ENCODE measurements at regions not wholly inside any gene's neighbourhood (a gene's known extent, or its start where the extent isn't known, plus 50 kb on each side); places are given as distances from the start of the nearest gene placed in this dataset.

DNA sequence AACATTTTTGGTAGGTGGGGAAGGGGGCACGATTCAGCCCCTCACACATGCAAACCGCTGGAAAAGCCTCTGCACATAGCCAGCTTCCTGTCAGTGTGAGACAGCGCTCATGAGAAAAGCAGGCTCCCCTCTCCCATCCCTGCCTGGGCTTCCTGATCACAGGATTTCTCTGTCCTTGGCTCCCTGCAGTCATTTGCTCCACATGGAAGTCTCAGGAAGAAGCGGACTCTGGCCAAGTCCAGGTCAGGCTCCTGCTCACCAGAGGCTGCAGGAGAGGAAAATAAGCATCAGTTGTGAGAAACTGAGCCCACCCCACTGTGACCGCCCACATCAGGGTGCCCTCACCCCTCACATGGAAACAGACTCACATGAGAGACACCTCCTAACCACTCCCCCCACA lies 664.3 kb upstream of the TENM3 start:
- WGBS, 3 donors: 56 to 64% (median 58%) methylated on average over 5 of the region's 5 CpGs
- no peak overlapping the region for H3K27ac ChIP-seq (ENCODE audit: low read depth, low read length)

DNA sequence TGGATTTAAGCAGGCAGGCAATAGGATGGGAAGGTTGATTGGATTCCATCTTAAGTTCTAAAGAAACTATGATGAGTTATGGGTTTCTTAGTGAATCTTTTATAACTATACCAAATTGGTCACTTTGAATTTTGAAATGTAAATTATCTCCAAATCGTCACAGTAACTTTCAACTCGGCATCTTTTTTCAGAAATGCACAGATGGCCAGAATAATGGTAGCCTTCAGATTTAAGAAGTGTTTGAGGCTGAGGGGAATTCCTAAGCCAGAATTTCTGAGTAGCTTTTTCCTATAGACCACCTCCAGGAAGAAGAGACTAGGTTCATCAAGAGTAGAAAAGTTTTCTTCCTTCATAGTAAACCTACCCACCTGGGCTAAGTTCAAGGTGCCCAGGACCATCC lies 663.7 kb upstream of the TENM3 start:
- WGBS, 3 donors: 84 to 89% (median 86%) methylated on average over 2 of the region's 2 CpGs
- no peak overlapping the region for H3K27ac ChIP-seq (ENCODE audit: low read depth, low read length)

DNA sequence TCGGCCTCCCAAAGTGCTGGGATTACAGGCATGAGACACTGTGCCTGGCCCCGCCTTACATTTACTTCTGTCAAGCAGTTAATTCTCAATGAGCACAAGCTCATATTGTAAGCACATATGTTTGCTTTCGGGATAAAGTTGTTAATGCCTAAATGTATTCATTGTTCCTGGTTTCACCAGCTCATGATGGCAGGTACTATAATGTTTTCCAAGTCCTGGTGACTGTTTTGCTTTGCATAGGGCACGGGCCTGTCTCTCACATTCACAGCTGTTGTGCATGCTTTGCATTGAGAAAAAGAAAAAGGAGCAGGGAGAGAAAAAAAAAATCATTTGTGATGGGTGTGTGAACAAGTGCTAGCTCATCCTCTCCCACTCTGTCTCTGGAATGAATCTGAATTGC lies 661.2 kb upstream of the TENM3 start:
- H3K27ac ChIP-seq (ENCODE audit: low read depth, low read length): no peak overlapping the region
- 73 to 85% (median 75%) methylated on average over 4 of the region's 4 CpGs for WGBS, 3 donors

DNA sequence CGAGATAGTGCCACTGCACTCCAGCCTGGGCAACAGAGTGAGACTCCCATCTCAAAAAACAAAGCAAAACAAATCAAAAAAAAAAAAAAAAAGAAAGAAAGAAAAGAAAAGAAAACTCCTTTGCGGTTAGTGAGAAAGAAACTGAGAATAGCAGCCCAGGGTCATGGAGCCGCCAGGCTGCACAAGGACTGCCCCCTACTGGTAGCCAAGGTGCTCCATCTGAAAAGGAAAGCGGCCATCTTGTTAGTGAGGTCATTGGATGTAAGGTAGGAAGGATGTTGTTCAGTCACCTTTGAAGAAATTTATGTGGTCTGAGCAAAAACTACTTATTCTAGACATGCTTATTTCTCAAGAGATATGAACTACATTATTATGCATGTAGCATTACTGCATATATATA lies 660.6 kb upstream of the TENM3 start:
- 85 to 92% (median 89%) methylated on average over 4 of the region's 4 CpGs for WGBS, 3 donors
- no peak overlapping the region for H3K27ac ChIP-seq (ENCODE audit: low read depth, low read length)

DNA sequence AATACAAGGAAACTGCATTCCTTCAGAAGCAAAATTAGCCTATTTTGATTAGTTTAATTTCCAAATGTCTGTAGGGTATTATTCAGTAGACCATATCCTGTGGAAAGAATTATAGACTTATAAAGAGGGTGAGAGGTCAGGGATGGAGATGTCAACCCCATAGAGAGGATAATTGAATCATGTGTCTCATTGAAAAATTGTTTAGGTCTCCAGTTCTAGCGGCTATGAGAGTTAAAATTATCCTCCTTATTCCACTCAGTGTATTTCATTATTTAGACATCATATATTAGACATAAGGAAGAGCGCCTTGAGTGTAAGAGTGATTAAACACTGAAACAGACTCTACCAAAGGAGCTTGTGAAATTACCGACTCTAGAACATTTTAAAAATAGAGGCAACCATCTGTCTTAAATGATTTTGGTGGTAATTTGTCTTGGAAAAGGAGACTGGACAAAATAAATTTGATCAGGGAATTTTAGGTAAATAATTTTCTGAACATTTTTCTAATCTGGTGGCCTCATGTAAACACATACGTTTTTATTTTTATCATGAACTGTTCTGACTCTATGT lies 654.4 kb upstream of the TENM3 start:
- H3K27ac ChIP-seq (ENCODE audit: low read depth, low read length): no peak overlapping the region
- 64 to 72% (median 71%) methylated on average over 4 of the region's 4 CpGs for WGBS, 3 donors

DNA sequence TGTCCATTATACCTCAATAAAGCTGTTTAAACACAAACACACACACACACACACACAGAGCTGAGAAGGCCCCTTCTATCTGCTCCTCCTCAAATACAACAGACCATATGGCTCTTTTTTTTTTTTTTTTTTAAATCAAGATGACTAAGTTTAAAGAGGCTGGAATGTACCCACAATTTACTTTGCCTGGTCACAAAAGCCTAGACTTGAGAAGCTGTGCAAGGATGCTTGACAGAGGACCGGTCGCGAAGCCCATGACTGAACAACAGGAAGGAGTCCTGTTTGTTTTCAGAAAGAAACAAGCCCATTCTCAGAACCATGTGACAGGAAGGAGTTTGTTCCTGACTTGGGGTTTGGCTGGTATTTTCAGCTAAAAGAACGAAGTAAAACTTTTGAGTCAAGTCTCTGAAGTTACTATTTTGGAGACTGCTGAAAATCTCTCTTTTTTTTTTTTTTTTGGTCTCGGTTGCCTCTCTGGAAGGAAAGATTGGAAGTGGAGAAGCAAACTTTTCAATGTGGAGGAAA lies 650.9 kb upstream of the TENM3 start:
- WGBS, 3 donors: 41 to 69% (median 48%) methylated on average over 5 of the region's 5 CpGs
- H3K27ac ChIP-seq (ENCODE audit: low read depth, low read length): no peak overlapping the region

DNA sequence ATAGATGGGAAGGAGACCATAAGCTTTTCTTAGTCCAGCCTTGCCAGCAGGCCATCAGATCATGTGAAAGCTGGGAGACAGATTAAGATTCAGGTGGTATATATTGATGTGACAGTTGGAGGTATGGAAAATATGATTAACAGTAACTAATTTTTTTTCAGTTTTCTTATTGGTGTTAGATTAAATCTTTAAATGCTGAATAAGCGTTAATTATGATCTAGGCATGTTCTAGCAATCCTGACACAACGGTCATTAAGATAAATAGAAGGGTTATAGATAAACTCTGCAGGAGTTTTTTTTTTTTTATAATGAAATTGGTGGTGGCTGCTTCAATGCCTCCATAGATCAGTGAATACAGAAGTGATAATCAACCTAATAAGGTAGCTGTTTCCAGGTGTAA lies 649.5 kb upstream of the TENM3 start:
- no peak overlapping the region for H3K27ac ChIP-seq (ENCODE audit: low read depth, low read length)
- 57 to 68% (median 63%) methylated on average over 2 of the region's 2 CpGs for WGBS, 3 donors

DNA sequence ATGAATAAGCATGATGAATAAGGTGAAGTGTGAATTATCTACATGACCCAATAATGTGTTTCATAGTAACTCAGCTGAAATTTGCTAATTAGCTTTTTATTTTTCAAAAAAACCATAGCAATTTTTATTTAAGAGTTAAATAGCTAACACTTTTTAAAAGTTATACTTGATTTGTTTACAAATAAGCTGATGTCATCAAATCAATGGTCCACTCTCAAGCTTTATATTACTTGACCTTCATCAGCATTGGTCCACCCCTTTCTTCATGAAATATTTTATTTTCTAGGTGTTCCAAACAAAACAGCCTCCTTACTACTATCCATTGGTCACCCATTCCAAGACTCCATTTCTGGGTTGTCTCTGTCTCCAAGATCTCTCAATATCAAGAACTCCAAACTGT lies 649.0 kb upstream of the TENM3 start:
- H3K27ac ChIP-seq (ENCODE audit: low read depth, low read length): no peak overlapping the region

DNA sequence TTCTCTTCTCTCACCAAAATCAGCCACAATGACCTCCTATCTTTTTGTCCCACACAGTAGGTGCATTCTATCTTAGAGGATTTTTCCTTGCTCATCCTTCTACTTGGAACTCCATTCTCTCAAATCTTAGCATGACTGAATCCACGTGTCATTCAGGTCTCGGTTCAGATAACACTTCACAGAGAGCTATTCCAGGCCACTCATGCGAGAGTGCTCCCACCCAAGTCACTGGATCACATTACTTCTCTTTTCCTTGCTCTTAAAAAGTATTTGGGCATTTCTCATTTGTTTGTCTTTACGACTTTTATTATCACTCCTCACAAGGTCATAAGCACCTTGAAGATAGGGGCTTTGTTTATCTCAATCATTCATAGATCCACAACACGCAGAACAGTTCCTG lies 647.5 kb upstream of the TENM3 start:
- 60 to 69% (median 66%) methylated on average over 5 of the region's 5 CpGs for WGBS, 3 donors
- H3K27ac ChIP-seq (ENCODE audit: low read depth, low read length): no peak overlapping the region

DNA sequence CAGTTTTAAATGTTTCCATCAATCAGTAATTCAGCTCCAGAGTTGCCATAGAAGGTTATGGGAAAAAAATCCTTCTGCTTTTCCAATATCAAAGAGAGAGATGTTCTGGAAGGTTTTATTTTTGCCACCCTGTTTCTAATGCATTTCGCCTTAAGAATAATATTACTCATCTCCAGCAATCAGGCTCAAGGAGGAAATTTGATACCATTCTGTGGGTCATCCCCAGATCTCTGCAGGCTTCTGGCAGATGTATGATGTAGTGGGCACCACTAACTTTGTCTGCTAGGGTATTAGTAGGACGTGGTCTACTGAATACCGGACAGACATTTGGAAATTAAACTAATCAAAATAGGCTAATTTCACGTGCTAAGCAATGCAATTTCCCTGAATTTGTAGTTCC lies 645.4 kb upstream of the TENM3 start:
- H3K27ac ChIP-seq (ENCODE audit: low read depth, low read length): no peak overlapping the region
- 70 to 77% (median 76%) methylated on average over 4 of the region's 4 CpGs for WGBS, 3 donors

DNA sequence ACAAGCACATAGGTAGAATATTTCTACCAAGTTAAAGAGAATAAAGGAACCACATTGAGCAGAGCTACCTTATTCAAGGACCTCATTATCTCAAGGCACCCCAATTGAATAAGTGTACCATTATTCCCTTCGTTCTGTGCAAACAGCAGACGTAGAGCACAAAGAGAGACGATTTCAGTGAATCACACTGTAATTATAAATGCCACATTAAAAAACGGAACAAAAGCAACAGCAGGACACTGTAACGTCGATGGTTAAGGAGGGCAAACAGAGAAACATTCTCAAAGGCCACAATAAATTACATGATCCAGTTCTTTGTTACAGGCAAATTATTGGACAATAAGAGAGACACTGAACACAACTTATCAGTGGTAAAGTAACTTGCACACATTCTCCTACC lies 644.1 kb upstream of the TENM3 start:
- H3K27ac ChIP-seq (ENCODE audit: low read depth, low read length): no peak overlapping the region
- WGBS, 3 donors: 63 to 75% (median 66%) methylated on average over 6 of the region's 6 CpGs

DNA sequence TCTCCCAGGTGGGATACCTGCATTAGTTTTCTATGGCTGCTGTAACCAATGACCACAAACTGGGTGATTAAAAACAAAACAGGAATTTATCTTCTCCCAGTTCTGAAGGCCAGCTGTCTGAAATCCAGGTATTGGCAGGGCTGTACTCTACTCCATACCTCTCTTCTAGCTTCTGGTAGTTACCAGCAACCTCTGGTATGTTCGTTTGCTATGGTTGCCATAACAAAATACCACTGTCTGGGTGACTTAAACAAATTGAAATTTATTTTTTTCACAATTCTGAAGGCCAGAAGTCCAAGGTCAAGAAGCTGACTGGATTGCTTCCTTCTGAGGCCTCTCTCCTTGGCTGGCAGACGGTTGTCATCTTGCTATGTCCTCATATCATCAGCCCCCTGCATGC lies 642.1 kb upstream of the TENM3 start:
- H3K27ac ChIP-seq (ENCODE audit: low read depth, low read length): no peak overlapping the region
- WGBS, 3 donors: 44 to 51% (median 45%) methylated on average over 2 of the region's 2 CpGs

DNA sequence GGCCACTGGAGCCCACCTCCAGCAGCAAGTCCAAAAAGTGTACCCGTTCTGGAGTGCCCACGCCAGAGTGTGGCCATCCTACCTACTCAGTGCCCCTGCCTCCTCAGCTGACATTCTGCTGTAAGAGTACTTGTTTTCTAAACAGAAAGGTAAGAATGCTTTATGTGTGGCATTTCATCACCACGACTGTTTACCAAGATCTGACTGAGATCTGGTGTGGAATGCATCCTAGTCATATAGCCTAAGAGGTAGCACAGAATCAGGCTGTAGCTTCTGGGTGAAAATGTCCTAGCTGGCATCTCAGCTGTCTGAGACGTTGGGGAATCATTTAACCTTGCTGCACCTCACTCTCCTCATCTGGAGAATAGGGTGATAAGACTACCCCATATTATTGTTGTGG lies 638.7 kb upstream of the TENM3 start:
- H3K27ac ChIP-seq (ENCODE audit: low read depth, low read length): no peak overlapping the region
- WGBS, 3 donors: 70 to 78% (median 76%) methylated on average over 4 of the region's 4 CpGs

DNA sequence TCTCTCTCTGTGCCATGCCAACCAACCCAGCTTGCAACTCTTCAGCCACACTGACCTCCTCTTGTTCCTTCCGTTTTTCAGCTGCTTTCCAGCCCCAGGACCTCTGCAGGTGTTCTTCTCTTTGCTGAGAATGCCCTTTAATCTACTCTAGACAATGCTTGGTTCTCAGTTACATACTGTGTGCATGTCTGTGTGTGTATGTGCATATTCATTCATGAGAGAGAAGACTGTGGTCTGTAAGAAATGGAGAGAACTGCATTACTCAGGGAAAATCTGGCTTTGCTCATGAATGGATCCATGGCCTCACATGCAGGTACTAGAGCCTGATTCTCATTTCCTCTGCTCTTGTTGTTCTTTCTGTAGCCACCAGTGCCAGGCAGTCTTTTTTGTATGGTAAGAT lies 636.9 kb upstream of the TENM3 start:
- 46 to 59% (median 52%) methylated on average over 1 of the region's 1 CpG for WGBS, 3 donors

DNA sequence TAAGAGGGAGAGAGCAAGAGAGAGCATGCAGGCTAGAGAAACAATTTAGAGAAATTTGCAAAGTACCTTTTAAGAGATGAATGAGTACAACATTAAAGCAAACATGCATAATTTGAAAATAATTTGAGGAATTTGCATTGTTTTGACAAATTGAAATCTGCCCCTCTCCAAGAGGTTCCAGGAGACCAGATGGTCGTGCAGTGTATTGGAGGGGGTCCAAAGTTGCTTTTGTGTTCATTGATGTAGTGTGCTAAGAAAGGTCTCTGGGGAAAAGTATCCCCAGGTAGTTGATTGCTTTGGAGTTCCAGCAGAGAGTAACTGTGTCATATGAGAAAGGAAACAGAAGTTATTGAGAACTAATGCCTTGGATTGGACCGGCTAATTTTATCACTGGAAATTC lies 635.0 kb upstream of the TENM3 start:
- 38 to 48% (median 43%) methylated on average over 2 of the region's 2 CpGs for WGBS, 3 donors
- H3K27ac ChIP-seq (ENCODE audit: low read depth, low read length): no peak overlapping the region

More for the DNA sequence above, 636.9 kb upstream of the TENM3 start:
- no peak overlapping the region for H3K27ac ChIP-seq (ENCODE audit: low read depth, low read length)

DNA sequence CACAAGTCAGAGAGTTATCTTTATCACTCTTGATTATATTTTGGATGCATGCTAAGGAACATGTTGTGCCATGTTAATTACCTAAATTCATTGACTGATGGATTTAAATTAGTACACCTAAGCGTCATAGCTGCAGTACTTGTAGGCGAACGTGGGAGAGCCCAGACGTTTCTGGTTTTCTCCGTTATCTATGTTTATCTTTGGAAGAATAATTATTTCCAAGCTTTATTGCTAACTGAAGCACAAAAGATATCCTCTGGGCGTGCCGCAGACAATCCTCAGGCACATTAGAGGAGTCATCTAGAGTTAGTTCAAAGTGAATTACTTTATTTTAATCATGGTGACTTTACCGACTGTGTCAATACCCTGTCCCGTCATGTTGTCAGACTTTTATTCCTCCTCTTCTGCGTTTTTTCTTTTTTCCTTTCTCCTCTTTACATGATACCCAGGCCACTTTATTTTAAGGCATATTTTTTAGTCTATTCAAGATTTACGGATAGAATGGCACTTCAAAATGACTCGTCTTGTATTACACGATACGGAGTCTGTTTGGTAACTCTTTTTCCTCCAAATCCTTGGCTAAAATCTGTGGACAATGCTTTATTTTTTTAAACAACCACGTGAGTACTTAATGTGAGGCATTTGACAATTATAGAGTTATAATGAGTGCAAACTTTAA lies 632.0 kb upstream of the TENM3 start:
- no peak overlapping the region for H3K27ac ChIP-seq (ENCODE audit: low read depth, low read length)
- 47 to 59% (median 50%) methylated on average over 15 of the region's 15 CpGs for WGBS, 3 donors

DNA sequence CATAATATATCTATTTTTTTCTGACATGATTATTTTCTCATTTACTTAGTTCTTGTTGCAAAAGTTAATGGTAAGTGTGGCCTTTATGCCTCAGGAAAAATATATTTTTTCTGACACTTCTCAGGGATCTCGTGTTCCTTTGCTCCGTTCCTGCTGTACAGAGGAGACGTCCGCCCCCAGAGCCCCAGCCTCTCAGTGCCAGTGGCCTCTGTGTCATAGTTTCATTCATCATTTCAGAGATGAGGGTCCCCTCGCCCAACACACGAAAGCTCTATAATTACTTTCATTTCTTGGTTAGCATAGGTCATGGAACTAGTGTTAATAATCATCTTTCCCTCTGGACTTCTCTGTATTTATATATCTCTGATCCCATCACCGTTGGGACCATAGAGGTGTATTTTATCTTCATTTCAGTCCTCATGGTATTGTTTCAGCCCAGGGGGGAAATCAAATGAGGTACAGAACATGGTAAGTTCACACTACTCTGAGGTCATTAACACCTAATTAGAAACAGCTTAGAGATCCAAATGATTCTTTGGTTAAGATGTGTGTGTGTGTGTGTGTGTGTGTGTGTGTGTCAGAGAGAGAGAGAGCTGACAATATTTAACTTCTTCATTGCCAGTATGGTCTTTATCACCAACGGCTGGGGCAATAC lies 631.1 kb upstream of the TENM3 start:
- H3K27ac ChIP-seq (ENCODE audit: low read depth, low read length): no peak overlapping the region
- 40 to 56% (median 50%) methylated on average over 8 of the region's 8 CpGs for WGBS, 3 donors

DNA sequence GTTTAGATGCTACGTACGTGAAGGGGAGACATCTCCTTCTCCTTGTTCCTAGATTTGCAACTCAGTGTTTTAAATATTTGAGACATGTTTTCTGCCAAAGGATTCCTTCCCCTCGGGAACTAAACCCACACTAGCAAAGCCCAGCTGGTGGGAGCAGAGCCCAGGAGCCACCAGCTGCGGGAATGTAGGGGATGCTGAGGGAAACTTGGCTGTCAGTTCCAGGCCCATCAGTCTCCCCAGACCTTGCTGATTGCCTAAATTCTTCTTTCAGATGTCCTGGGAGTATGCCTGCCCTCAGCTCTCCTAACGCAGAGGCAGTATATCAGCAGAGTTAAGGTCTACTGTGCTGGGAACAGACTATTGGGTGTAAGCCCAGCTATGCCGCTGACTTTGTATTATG lies 630.0 kb upstream of the TENM3 start:
- 65 to 76% (median 71%) methylated on average over 6 of the region's 6 CpGs for WGBS, 3 donors
- H3K27ac ChIP-seq (ENCODE audit: low read depth, low read length): no peak overlapping the region

DNA sequence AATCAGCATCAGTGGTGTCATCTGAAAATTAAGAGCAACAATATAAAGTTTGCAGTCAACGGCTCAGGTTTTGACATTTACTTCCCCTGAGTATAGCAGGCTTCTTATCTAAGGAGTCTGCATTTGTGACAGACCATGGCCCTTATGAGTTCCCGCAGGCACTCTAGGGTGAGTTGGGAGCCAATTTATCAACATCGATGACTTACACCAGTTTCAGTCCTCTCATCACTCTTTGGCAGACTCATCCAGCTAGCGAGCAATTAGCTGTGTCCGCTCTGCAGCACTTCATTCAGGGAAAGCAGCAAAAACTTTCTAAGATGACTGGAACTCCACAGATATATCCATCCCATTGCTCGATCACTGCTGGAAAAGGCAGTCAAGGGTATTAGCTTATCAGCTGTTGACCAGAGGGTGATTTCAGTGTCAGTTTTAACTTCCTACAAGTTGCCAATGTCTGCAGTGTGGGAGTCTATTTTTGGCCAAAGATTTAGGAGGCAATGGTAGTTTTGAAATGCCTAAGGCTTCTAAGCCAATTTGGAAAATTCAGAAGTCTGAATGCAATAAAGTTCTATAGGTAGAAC lies 625.1 kb upstream of the TENM3 start:
- no peak overlapping the region for H3K27ac ChIP-seq (ENCODE audit: low read depth, low read length)
- WGBS, 3 donors: 65 to 78% (median 72%) methylated on average over 6 of the region's 6 CpGs

DNA sequence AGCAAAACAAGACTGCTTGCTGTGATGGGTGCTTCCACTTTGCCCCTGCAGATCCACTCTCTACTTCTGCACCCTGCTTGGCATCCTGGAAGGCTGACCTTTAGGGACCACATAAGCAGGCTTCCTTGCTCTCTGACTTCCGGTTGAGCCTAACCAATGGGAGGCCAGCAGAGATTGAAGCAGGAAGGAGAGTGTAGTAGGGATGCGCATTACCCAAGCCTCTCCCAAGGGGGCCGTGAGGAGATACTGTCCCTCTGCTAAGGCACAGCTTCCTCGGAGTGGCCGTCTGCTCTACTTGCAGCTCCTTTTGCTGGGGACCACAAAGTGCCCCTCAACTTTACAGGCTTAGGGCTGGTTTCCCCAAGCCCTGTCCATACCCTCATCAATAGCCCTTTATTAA lies 624.3 kb upstream of the TENM3 start:
- no peak overlapping the region for H3K27ac ChIP-seq (ENCODE audit: low read depth, low read length)
- 73 to 78% (median 77%) methylated on average over 5 of the region's 5 CpGs for WGBS, 3 donors
